WTC11 (cell line): ENCODE measurements at regions not wholly inside any gene's neighbourhood (a gene's known extent, or its start where the extent isn't known, plus 50 kb on each side); places are given as distances from the start of the nearest gene placed in this dataset.

Experiments used
- AFF4 ChIP-seq: sonication (generic); formaldehyde crosslinking; IDR thresholded peaks from 2 replicates; pipeline ENCODE4 v1.8.1; 2023; ENCODE audit warnings: mild to moderate bottlenecking, missing genetic modification reagents, borderline replicate concordance
- AR ChIP-seq: fragments of 250-450 bp; sonication (Bioruptor Pico); IDR thresholded peaks from 2 replicates; pipeline ENCODE4 v1.9.0; 2021; ENCODE audit warnings: mild to moderate bottlenecking
- ATF3 ChIP-seq: sonication (generic); formaldehyde crosslinking; conservative IDR thresholded peaks from 2 replicates; pipeline ENCODE4 v1.8.1; 2022; ENCODE audit warnings: mild to moderate bottlenecking, missing genetic modification reagents
- CBFB ChIP-seq: sonication (generic); formaldehyde crosslinking; IDR thresholded peaks from 2 replicates; pipeline ENCODE4 v1.8.1; 2022; ENCODE audit warnings: mild to moderate bottlenecking, low read depth, missing genetic modification reagents
- CTCF ChIP-seq: fragments of 200-600 bp; IDR thresholded peaks from 2 replicates; pipeline ENCODE4 v1.8.0; 2022; ENCODE audit warnings: antibody characterized with exemption
- FOXJ3 ChIP-seq: sonication (generic); formaldehyde crosslinking; IDR thresholded peaks from 2 replicates; pipeline ENCODE4 v1.9.0; 2021; ENCODE audit warnings: missing genetic modification reagents, mild to moderate bottlenecking, borderline replicate concordance
- FOXP4 ChIP-seq: sonication (generic); formaldehyde crosslinking; IDR thresholded peaks from 2 replicates; pipeline ENCODE4 v1.8.0; 2022; ENCODE audit warnings: mild to moderate bottlenecking, missing genetic modification reagents
- NFYB ChIP-seq: sonication (generic); formaldehyde crosslinking; conservative IDR thresholded peaks from 2 replicates; pipeline ENCODE4 v1.8.0; 2022; ENCODE audit warnings: low read depth, missing genetic modification reagents
- ZNF317 ChIP-seq: sonication (generic); formaldehyde crosslinking; IDR thresholded peaks from 2 replicates; pipeline ENCODE4 v1.8.1; 2023; ENCODE audit warnings: low read depth, mild to moderate bottlenecking, moderate library complexity, missing genetic modification reagents, borderline replicate concordance
- ZNF671 ChIP-seq: fragments of 250-450 bp; sonication (Bioruptor Pico); IDR thresholded peaks from 2 replicates; pipeline ENCODE4 v1.8.0; 2021; ENCODE audit warnings: mild to moderate bottlenecking
- TF ChIP-seq, protein P1 (sequence below): sonication (generic); formaldehyde crosslinking; IDR thresholded peaks from 2 replicates; pipeline ENCODE4 v1.8.1; 2023; ENCODE audit warnings: mild to moderate bottlenecking, missing genetic modification reagents, moderate library complexity
- TF ChIP-seq, protein P2 (sequence below): sonication (generic); formaldehyde crosslinking; IDR thresholded peaks from 2 replicates; pipeline ENCODE4 v1.8.1; 2022; ENCODE audit warnings: low read depth, missing genetic modification reagents, borderline replicate concordance
- TF ChIP-seq, protein P3 (sequence below): sonication (generic); formaldehyde crosslinking; IDR thresholded peaks from 2 replicates; pipeline ENCODE4 v1.8.0; 2022; ENCODE audit warnings: mild to moderate bottlenecking, missing genetic modification reagents

DNA sequence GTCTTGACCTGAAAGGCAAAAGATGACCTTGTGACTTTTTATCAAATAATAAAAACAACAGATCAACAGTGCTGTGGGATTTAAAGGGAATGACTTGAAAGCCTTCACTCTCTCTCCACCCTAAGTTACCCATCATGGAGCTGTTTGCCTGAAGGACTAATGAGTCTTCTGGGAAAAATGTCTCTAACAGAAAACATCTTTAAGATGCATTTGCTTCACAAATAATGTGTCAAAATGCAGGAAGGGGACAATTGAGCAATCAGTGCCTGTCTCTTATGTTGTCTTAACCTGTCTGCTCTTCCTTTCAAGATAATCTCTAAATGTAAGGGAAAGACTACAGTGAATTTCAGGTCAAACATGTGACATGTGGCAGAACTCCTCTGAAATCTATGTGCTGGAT lies 766.6 kb downstream of the PDHA2 start:
- no peak for TF ChIP-seq CTCF
- TF ChIP-seq NFYB (CRISPR knock-in tag) = no peak
- no peak for TF ChIP-seq ZNF671 (CRISPR knock-in tag)
- TF ChIP-seq AFF4 (CRISPR knock-in tag) = no peak
- TF ChIP-seq, protein P1, sequence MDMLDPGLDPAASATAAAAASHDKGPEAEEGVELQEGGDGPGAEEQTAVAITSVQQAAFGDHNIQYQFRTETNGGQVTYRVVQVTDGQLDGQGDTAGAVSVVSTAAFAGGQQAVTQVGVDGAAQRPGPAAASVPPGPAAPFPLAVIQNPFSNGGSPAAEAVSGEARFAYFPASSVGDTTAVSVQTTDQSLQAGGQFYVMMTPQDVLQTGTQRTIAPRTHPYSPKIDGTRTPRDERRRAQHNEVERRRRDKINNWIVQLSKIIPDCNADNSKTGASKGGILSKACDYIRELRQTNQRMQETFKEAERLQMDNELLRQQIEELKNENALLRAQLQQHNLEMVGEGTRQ (CRISPR knock-in tag) = no peak
- no peak for TF ChIP-seq FOXP4 (CRISPR knock-in tag)
- TF ChIP-seq ZNF317 (CRISPR knock-in tag) = no peak
- TF ChIP-seq, protein P2, sequence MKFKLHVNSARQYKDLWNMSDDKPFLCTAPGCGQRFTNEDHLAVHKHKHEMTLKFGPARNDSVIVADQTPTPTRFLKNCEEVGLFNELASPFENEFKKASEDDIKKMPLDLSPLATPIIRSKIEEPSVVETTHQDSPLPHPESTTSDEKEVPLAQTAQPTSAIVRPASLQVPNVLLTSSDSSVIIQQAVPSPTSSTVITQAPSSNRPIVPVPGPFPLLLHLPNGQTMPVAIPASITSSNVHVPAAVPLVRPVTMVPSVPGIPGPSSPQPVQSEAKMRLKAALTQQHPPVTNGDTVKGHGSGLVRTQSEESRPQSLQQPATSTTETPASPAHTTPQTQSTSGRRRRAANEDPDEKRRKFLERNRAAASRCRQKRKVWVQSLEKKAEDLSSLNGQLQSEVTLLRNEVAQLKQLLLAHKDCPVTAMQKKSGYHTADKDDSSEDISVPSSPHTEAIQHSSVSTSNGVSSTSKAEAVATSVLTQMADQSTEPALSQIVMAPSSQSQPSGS (CRISPR knock-in tag) = no peak
- TF ChIP-seq, protein P3, sequence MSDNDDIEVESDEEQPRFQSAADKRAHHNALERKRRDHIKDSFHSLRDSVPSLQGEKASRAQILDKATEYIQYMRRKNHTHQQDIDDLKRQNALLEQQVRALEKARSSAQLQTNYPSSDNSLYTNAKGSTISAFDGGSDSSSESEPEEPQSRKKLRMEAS (CRISPR knock-in tag) = no peak
- TF ChIP-seq AR (CRISPR knock-in tag) = no peak
- no peak for TF ChIP-seq CBFB
- TF ChIP-seq FOXJ3 (CRISPR knock-in tag) = no peak
- TF ChIP-seq ATF3 (CRISPR knock-in tag) = no peak
